Stimulated activated CD8-positive, alpha-beta memory T cell treated with anti-CD3 and anti-CD28 coated beads, Interleukin-7, amount 100 ng/mL, for 24 hours (primary cell): ENCODE measurements at regions not wholly inside any gene's neighbourhood (a gene's known extent, or its start where the extent isn't known, plus 50 kb on each side); places are given as distances from the start of the nearest gene placed in this dataset.

Source experiments
- DNase-seq: peaks from one replicate; pipeline ENCODE4 v3.0.0-alpha.2; 2020; ENCODE audit warnings: low read depth

- DNase-seq: no peak
Observed at GRCh38 chr2:5842326-5842725, 150.1 kb downstream of the SOX11 start.

GRCh38 chr2:5845798-5846330 lies 153.7 kb downstream of the SOX11 start:
- DNase-seq: no peak

- DNase-seq: no peak
Observed at GRCh38 chr2:5846881-5847280, 154.7 kb downstream of the SOX11 start.

GRCh38 chr2:5849562-5849961 lies 157.4 kb downstream of the SOX11 start:
- no peak for DNase-seq

GRCh38 chr2:5851410-5851809 lies 159.2 kb downstream of the SOX11 start:
- no peak for DNase-seq

- no peak for DNase-seq
Observed at GRCh38 chr2:5854797-5855196, 162.6 kb downstream of the SOX11 start.

- no peak for DNase-seq
Observed at GRCh38 chr2:5867056-5867455, 174.9 kb downstream of the SOX11 start.

GRCh38 chr2:5868931-5869330 lies 176.7 kb downstream of the SOX11 start:
- no peak for DNase-seq

GRCh38 chr2:5869936-5870335 lies 177.8 kb downstream of the SOX11 start:
- DNase-seq: no peak

GRCh38 chr2:5877360-5877759 lies 185.2 kb downstream of the SOX11 start:
- no peak for DNase-seq

GRCh38 chr2:5885451-5886173 lies 193.4 kb downstream of the SOX11 start:
- no peak for DNase-seq

- no peak for DNase-seq
Observed at GRCh38 chr2:5886462-5886861, 194.3 kb downstream of the SOX11 start.

- DNase-seq: no peak
Observed at GRCh38 chr2:5888126-5888525, 195.9 kb downstream of the SOX11 start.

GRCh38 chr2:5889519-5889918 lies 197.3 kb downstream of the SOX11 start:
- no peak for DNase-seq

- DNase-seq: no peak
Observed at GRCh38 chr2:5894355-5894754, 202.2 kb downstream of the SOX11 start.

GRCh38 chr2:5895284-5895683 lies 203.1 kb downstream of the SOX11 start:
- DNase-seq: no peak

- no peak for DNase-seq
Observed at GRCh38 chr2:5897249-5897648, 205.1 kb downstream of the SOX11 start.

- DNase-seq: no peak
Observed at GRCh38 chr2:5898667-5899066, 206.5 kb downstream of the SOX11 start.

GRCh38 chr2:5905661-5906060 lies 213.5 kb downstream of the SOX11 start:
- DNase-seq: no peak

- DNase-seq: no peak
Observed at GRCh38 chr2:5908071-5908470, 215.9 kb downstream of the SOX11 start.

GRCh38 chr2:5911718-5912117 lies 219.5 kb downstream of the SOX11 start:
- no peak for DNase-seq

- DNase-seq: no peak
Observed at GRCh38 chr2:5913711-5914395, 221.7 kb downstream of the SOX11 start.

GRCh38 chr2:5914811-5915611 lies 222.8 kb downstream of the SOX11 start:
- no peak for DNase-seq
